Fibroblast of villous mesenchyme (primary cell): ENCODE measurements at regions not wholly inside any gene's neighbourhood (a gene's known extent, or its start where the extent isn't known, plus 50 kb on each side); places are given as distances from the start of the nearest gene placed in this dataset.
"Not testable (repeated sequence)": the region's sequence is repeated elsewhere in the genome, so short reads cannot be mapped to it uniquely, and the experiment has no call there.

Source experiments
- DNase-seq: peaks from one replicate; pipeline ENCODE4 v3.0.0-alpha.2; 2010; ENCODE audit warnings: low read depth
- H3K4me3 ChIP-seq: 2 replicates; pipeline ENCODE4 v1.5.1; 2011; ENCODE audit warnings: low read depth, mild to moderate bottlenecking, low read length
- TF ChIP-seq, protein P1 (sequence below): IDR thresholded peaks from 2 replicates; pipeline ENCODE4 v1.5.1; 2012; ENCODE audit warnings: low read depth, mild to moderate bottlenecking, low read length; ENCODE audit not compliant: insufficient read depth

DNA sequence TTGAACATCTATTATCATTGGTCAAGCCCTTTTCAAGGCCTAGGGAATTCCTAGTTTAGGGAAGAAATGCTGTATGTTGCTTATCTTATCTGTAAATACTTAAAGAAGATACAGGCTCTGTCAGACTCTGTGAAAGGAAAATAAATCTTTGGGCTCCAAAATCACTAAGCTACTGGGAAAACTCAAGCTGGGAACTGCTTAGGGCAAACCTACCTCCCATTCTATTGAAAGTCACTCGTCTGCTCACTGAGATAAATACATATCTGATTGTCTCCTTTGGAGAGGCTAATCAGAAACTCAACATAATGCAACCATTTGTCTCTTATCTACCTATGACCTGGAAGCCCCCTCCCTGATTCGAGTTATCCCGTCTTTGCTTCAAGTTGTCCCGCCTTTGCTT is 108.6 kb upstream of the NDST4 start:
- no peak for DNase-seq
- TF ChIP-seq, protein P1, sequence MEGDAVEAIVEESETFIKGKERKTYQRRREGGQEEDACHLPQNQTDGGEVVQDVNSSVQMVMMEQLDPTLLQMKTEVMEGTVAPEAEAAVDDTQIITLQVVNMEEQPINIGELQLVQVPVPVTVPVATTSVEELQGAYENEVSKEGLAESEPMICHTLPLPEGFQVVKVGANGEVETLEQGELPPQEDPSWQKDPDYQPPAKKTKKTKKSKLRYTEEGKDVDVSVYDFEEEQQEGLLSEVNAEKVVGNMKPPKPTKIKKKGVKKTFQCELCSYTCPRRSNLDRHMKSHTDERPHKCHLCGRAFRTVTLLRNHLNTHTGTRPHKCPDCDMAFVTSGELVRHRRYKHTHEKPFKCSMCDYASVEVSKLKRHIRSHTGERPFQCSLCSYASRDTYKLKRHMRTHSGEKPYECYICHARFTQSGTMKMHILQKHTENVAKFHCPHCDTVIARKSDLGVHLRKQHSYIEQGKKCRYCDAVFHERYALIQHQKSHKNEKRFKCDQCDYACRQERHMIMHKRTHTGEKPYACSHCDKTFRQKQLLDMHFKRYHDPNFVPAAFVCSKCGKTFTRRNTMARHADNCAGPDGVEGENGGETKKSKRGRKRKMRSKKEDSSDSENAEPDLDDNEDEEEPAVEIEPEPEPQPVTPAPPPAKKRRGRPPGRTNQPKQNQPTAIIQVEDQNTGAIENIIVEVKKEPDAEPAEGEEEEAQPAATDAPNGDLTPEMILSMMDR: no peak
- H3K4me3 ChIP-seq: no peak overlapping the region

DNA sequence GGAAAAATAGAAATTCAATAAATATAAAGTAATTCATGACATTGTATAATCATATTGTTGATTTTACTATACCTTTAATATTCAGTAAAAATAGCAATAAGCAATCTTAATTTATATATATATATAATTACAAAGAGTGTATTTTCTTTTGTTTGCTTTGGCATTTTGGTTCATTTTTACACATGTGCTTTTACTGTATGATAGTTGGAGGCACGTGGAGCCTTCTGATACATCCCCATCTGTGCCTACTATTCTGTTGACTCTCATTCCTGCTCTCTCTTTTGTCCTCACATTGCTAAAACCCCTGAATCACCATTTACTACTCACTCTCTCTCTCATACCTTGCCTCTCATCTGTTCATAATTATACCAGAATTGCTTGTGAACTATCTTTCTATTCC is 106.4 kb upstream of the NDST4 start:
- H3K4me3 ChIP-seq: no peak overlapping the region
- TF ChIP-seq, protein P1: no peak
- DNase-seq: no peak

DNA sequence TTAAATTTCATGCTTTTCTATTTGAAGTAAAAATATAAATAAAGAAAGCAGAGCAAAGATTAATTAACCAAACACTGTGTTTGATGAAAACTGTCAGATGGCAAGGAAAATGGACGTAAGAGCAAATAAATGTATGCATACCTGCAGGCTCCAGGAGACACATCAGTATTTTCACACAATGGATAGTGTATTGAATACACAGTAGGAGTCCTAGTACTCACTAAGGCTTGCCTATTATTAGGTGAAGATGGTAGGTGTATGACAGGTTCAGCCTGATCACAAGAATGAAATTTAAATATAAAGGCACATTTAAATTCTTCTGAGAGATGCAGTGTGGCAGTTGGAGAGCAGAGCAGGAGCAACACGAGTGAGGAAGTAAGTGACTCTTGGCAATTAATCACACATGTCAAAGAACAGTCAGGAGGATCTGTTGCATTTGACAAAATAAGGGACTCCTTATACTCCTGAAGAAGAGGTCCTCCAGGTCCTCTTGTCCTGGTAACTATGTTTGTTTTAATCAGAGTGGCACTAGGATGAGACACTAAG is 106.0 kb upstream of the NDST4 start:
- DNase-seq: no peak
- TF ChIP-seq, protein P1: no peak
- H3K4me3 ChIP-seq: no peak overlapping the region

DNA sequence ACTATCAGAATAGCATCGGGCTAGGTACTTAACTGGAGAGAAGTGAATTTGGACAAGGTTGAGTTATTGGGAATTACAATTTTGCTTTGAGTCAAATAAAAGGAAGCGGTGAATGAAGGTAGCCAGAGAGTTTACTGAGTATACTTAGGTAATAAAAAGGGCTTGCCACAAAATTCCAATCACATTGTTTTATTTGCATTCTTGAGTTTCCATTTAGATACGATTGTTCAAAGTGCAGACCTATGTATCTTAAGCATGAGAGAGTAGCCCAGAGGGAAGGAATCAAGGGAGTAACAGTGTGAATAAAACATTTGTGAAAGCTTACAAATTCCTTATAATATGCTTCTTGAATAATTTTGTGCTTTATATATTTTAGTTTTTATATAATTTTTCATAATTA is 102.5 kb upstream of the NDST4 start:
- no peak overlapping the region for H3K4me3 ChIP-seq
- TF ChIP-seq, protein P1: no peak
- no peak for DNase-seq

DNA sequence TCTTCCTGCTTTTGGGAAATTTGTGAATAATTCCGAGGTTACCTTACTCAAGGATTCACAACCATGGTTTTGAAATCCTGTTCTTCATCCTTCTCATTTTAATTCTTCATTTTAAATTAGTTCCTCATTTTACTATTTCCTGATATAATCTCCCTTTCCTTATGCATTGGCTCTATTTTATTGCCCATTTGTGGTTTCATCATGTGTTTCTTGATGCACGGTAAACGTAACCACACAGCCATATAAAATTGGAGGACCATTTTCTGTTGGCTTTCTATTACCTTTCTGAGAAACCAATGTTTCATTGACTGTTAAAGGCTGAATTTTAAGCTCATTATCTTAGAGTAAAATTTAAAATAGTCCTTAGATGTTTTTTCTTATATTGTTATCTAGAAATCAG is 100.3 kb upstream of the NDST4 start:
- no peak for DNase-seq
- TF ChIP-seq, protein P1: no peak
- no peak overlapping the region for H3K4me3 ChIP-seq

DNA sequence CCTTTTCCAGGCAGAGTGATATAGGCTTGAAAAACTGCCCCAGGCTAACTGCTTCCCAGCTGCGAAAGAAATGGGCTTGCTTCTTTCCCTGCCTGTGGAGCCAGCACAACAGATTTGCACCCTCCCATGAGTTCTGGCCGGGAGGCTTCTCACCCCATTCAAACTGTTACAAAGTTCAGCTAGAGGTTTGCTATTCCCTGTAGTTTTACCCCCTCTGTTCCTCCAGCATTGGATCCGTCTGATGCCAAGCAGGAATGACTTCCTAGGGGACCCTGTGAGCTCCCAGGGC is 87.6 kb upstream of the NDST4 start:
- TF ChIP-seq, protein P1: no peak
- no peak overlapping the region for H3K4me3 ChIP-seq
- DNase-seq: no peak

DNA sequence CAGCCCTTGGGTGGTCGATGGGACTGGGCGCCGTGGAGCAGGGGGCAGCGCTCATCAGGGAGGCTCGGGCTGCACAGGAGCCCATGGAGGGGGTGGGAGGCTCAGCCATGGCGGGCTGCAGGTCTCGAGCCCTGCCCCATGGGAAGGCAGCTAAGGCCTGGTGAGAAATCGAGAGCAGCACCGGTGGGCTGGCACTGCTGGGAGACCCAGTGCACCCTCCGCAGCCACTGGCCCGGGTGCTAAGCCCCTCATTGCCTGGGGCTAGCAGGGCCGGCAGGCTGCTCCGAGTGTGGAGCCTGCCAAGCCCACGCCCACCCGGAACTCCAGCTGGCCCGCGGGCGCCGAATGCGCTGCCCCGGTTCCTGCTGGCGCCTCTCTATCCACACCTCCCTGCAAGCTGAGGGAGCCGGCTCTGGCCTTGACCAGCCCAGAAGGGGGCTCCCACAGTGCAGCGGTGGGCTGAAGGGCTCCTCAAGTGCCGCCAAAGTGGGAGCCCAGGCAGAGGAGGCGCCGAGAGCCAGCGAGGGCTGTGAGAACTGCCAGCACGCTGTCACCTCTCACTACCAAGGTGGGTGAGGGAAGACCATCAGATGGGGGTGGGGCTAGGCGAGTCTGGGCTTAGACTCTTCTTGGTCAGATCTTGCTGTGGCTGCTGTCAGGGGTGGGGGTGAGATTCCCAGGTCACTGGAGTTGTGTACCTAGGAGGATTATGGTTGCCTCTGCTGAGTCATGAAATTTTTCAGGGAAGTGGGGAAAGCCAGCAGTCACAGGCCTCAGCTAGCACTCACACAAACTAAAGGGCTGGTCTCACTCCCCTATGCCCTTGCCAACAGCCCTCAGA is 87.0 kb upstream of the NDST4 start:
- H3K4me3 ChIP-seq, DNase-seq: not testable (repeated sequence)

DNA sequence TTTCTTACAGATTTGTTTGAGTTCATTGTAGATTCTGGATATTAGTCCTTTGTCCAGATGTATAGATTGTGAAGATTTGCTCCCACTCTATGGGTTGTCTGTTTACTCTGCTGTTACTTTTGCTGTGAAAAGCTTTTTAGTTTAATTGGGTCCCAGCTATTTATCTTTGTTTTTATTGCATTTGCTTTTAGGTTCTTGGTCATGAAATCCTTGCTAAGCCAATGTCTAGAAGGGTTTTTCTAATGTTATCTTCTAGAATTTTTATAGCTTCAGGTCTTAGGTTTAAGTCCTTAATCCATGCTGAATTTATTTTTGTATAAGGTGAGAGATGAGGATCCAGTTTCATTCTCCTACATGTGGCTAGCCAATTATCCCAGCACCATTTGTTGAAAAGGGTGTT is 81.2 kb upstream of the NDST4 start:
- H3K4me3 ChIP-seq, DNase-seq: not testable (repeated sequence)
